Adrenal gland (tissue), 5 donors: ENCODE measurements at regions not wholly inside any gene's neighbourhood (a gene's known extent, or its start where the extent isn't known, plus 50 kb on each side); places are given as distances from the start of the nearest gene placed in this dataset.

Experiments used
- CTCF ChIP-seq, 6 experiments: fragments of 450-650 bp in 4 of 6; fragments of 200-600 bp in 2 of 6; sonication (generic) in 1 of 6; IDR thresholded peaks; 1 replicate in 5 of 6; 2 replicates in 1 of 6; pipeline versions ENCODE4 v1.5.1 to v1.8.0; 2016 to 2021; ENCODE audit warnings: antibody characterized with exemption in 6 of 6, mild to moderate bottlenecking in 2 of 6, moderate library complexity in 1 of 6
- POLR2A ChIP-seq, 2 donors: fragments of 450-650 bp; IDR thresholded peaks; one replicate each; pipeline ENCODE4 v1.6.1; 2017; ENCODE audit warnings: antibody characterized with exemption in 2 of 2, mild to moderate bottlenecking in 2 of 2, moderate library complexity in 1 of 2
- donor health status: DM: no; HTN: no; CAD: no.

DNA sequence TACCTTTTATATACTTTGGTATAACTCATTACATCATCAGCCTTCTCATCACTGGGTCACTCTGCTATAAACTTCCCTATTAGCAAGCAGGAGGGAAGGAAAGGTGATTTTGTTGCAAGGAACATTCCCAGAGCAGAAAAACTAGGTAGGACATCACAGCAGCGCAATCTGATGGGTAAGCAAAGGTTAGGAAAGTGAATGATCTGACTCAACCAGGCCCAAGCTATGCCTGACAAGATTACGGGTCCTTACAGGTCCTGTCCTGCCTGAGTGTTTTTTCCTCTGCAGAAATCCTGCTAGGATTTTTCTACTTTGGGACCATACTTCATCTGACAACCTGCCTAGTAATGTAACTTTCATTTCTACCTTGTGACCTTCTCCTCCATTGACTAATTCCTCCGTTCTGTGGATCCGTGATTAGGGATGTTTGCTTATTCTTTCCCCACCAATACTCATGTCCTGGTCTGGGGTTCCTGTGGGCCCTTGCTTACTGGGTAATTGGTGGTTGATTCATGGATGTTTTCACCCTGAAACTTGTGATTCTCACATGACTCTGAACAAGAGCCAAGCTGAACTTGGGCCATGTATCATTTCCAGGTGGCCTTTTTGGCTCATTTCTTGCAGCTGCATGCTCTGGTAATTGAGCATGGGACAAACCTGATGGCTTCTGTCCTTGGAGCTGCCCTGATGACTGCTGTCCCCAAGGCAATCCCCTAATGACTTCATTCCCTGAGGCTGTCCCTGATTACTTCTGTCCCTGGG, 111.9 kb upstream of the KIT start:
- no peak for TF ChIP-seq CTCF (IDR thresholded peaks at IDR 0.05)
- no peak for TF ChIP-seq POLR2A (IDR thresholded peaks at IDR 0.05)
